Nucleus accumbens (tissue), 56 donors: ENCODE measurements at regions not wholly inside any gene's neighbourhood (a gene's known extent, or its start where the extent isn't known, plus 50 kb on each side); places are given as distances from the start of the nearest gene placed in this dataset.

Experiments
- DNase-seq, 56 donors: peaks; one replicate each; lab custom pipeline; 2025; lab: John Stamatoyannopoulos, UW

DNA sequence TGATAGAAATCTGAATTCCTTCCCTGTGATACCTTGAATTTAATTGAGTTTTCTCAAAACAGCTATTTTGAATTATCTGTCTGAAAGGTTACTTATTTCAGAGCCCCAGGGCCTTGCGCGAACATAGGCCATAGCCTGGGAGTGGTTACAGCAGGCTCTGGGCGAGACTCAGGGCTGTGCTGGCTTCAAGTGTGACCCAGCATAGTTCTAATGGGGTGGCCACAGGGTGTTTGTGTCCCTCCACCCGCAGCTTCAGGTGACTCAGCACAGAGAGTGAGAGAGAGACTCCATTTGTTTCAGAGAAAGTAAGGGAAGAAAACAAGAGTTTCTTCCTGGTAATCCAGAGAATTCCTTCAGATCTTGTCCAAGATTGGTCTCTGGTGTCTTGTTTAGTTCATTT is 137.9 kb upstream of the POU3F3 start:
- DNase-seq: no peak

- DNase-seq: peak in 2 of 56 donors; percentile 9 to 26
Measured at GRCh38 chr2:104733226-104733943, 120.5 kb upstream of the POU3F3 start.

GRCh38 chr2:104734937-104735586 is 118.9 kb upstream of the POU3F3 start:
- no peak for DNase-seq

DNA sequence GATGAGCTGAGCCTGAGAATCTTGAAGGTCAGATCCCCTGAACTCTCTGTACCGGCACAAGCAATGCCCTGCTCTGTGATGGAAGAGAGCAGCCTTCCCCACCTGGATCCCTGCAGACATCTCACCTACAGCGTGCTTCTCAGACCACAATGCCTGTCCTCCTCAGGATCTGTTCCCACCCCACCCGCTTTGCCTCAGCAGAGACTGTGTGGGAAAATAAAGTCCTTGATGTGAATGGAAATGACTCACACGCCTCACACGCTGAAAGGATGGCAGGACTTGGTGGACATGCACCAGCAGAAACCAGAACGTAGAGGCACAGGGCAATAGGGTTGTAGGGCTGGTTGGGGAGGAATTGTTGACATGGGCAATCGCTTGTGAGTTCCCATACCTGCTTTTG is 117.9 kb upstream of the POU3F3 start:
- DNase-seq: no peak

DNA sequence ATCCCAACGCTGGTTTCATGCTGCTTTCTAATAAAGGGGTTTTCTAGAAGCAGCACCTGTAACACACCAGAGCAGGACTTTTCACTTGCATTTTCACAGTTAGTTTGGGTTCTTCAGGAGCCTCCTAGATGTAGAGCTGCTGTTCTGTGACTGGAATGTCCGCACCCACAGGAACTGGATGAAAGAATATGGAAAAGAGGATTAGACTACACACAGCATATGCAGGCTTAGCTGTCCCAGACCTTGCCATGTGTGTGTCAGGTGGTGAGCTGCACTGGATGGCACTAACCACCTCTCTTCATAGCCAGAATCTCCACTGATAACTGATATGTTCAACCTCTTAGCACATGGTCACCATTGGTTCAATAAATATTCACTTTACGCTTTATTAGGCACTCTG is 112.1 kb upstream of the POU3F3 start:
- no peak for DNase-seq

- DNase-seq: no peak
Measured at GRCh38 chr2:104744537-104744936, 109.4 kb upstream of the POU3F3 start.

GRCh38 chr2:104745846-104746245 is 108.1 kb upstream of the POU3F3 start:
- DNase-seq: no peak

DNA sequence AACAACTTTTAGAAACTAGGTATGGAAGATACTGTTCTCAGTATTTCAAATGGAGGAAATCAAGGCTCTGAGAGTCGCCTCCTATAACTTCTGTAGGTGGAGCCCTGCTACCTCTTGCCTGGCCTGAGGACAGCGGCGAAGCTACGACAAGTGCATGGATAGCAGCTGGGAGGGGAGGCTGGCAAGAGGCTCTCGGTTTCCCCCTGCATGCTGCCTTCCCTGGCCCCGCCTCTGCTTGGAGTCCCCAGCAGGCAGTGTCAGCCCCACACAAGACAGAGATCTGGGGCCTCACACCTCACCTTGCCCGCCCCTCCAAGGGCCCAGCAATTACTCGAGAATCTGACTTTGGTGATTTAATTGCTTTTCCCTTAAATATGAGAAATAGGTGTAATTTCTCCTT is 107.6 kb upstream of the POU3F3 start:
- no peak for DNase-seq

DNA sequence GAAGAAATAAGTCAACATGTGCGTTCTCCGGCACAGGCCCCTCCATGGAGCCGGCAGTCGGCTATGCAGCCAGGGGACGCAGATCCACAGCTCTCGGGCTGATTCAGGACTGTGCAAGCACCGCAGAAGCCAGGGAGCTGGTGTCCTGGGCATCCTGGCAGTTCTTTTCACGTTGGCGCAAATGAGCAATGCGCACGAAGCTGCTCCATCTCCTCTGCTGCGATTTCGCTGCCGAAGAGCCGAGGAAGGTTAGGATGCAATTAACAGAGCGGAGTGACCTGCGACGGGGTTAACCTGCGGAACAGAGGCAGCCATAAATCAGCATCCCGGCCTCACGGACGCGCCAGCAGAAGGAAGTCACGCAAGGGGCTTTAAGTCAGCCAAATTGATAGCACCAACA is 107.1 kb upstream of the POU3F3 start:
- no peak for DNase-seq

- peak in 3 of 56 donors; percentile 14 for DNase-seq
Measured at GRCh38 chr2:104749856-104750460, 104.0 kb upstream of the POU3F3 start.

- no peak for DNase-seq
Measured at GRCh38 chr2:104752504-104752903, 101.4 kb upstream of the POU3F3 start.

DNA sequence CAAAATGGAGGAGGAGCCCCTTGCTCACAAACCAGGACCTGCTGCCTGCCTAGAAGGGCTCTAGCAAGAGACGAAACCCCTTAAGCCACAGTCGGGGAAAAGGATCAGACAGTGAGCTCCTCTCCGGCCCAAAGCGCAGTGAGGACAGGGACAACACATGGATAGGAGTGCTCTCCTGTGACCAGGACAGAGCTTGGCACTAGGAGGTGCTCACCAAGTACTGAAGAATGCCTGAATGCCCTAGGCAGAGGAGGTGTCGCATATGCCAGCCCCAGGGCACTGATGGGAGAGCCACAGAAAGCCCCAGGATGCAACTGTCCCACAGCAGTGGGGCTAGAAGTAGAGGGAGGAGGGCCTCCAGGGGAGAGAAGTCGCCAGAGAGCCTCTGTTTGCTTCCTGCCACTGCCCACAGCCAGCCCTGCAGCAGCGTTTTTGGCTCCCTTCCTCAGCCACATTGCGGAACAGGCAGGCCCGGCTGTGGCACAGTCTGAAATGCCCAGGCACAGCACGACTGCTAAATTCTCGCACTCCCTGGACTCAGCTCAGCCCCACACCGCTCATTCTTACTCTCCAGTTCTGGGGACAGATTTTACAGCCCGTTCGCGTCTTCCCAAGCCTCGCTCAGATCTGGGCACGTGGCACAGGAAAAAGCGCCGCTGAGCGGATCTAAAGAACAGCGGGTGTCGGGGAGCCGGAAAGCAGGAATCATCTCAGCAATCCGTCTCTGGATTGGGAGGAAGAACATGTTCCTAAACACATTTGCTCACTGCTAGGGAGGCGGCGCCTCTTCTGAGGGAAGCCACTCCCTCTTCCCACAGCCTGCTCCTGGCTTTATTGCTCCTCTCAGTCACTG is 98.7 kb upstream of the POU3F3 start:
- DNase-seq: peak in 44 of 56 donors; percentile 19 to 81 (median 55)

- peak in 1 of 56 donors; percentile 17 for DNase-seq
Measured at GRCh38 chr2:104756118-104756517, 97.8 kb upstream of the POU3F3 start.

DNA sequence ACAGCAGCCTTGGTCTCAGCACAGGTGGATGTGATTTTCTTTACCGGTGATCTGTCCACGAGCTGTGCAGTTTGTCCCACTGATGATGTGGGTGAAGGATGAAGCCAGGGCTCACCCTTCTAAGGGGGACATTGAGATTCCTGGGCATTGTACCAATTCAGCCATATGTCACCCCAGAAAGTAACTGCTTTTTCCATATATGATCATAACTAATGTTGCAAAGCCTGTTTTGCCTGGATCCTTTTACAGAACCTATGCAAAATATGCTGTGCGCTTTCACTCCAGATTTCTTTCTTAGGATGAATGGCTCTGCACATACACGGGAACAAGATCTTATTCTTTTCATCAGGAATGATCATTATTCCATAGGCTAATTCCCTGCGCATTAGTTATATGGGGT is 96.9 kb upstream of the POU3F3 start:
- DNase-seq: no peak

GRCh38 chr2:104758199-104758620 is 95.7 kb upstream of the POU3F3 start:
- peak in 4 of 56 donors; percentile 22 to 39 (median 30) for DNase-seq

- DNase-seq: no peak
Measured at GRCh38 chr2:104762031-104762430, 91.9 kb upstream of the POU3F3 start.

DNA sequence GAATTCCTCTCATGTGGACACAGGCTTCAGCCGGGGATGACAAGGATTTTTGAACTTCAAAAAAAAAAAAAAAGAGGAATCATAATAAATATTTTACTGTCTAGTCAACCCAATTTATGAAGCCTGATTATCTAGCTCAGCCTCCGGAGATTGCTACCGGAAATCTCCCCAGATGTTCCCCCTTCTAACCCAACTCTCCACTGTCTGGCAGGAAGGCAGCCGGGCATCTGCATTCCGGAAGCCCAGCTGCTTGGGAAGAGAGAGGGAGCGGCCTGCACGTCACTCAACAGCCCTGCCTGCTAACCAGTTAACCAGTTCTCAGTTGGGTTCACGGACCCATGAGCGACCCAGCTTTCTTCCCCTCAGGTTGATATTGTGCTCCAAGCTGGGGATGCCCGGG is 87.2 kb upstream of the POU3F3 start:
- no peak for DNase-seq

DNA sequence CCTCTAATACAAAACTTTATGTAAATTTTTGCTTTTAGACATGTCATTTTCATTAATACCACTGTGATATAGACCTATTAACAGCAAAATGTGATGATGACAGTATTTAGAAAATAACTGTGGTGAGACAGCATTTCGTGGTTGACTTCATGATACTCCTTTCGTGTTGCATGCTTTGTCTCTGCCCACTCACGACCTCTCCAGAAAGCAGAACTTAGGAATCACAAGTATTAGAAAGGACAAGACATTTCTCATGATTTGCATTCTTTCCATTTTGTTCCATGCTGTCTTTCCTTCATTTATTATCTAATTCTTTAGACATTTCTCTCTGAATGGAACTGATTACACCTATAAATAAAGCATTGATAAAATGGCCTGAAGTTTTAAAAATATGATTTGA is 85.2 kb upstream of the POU3F3 start:
- no peak for DNase-seq

GRCh38 chr2:104769096-104769495 is 84.8 kb upstream of the POU3F3 start:
- no peak for DNase-seq

- no peak for DNase-seq
Measured at GRCh38 chr2:104772996-104773395, 80.9 kb upstream of the POU3F3 start.

- no peak for DNase-seq
Measured at GRCh38 chr2:104774631-104775030, 79.3 kb upstream of the POU3F3 start.
